ENCODE measurements at regions not wholly inside any gene's neighbourhood (a gene's known extent, or its start where the extent isn't known, plus 50 kb on each side); places are given as distances from the start of the nearest gene placed in this dataset.

- TF ChIP-seq POLR2AphosphoS5 (IDR thresholded peaks at IDR 0.05; ENCODE audit: low read depth) (no peak), CTCF (IDR thresholded peaks at IDR 0.05; ENCODE audit: insufficient read depth, low read length) (no peak), GABPA (IDR thresholded peaks at IDR 0.05; ENCODE audit: low read depth) (no peak), REST (IDR thresholded peaks at IDR 0.05; ENCODE audit: insufficient replicate concordance, low read depth) (no peak)
These were observed 69.2 kb upstream of the SV2C start for GRCh38 chr5:76014005-76014404.

Measured in HL-60 (cell line).